ENCODE measurements at regions not wholly inside any gene's neighbourhood (a gene's known extent, or its start where the extent isn't known, plus 50 kb on each side); places are given as distances from the start of the nearest gene placed in this dataset.

DNA sequence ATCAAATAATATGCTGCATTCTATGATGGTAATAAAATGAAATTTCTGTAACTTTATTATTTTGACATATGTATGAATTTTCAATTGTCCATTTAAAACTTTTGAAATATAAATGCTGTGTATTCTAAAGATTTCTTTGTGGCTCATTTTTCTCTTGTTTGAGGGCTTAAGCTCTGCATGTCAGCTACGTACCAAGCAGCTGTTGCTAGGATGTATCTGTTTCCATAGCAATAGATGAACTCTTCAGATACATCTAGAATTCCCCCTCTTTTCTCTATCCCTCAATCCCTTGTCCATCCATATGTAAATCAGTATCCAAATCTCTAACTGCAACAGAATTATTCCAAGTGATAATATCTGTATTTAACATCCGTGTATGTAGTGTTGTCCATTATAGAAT is 76.5 kb upstream of the OPRM1 start:
- in situ Hi-C loops (cut with HindIII; ENCODE audit: low pct_ligation_motif_present, low sequenced_read_pairs) = no loop called here
- Histone ChIP-seq H3K4me3 (ENCODE audit: low read depth, low read length) (no peak overlapping the region), H3K27ac (no peak overlapping the region), H3K36me3 (replicated peaks) (no peaks in the 10 kb centered on the region), H3K27me3 (replicated peaks) (peaks cover 7% of the 10 kb centered on the region)
- DNase-seq = no peak
- no peak for TF ChIP-seq CTCF (IDR thresholded peaks at IDR 0.05; ENCODE audit: low read depth, low read length, missing control alignments)

DNA sequence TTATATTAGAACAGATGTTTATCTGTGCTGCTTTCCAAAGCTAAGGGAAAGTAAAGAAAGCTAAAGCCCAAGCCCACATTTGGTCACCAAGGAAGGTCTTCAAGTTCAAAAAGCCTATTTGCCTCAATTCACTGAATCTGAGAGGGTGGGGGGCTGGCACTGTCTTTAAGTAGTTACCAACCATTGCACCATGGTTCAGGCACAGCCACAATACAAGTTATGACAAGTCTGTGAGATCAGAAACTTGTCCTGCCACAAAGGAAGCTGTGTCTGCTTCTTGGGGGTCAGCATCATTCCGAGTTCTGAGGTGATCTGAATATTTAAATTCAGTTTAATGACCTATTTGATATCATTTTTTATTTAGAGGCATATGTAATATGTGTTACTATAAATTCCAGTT is 78.3 kb upstream of the OPRM1 start:
- TF ChIP-seq CTCF (IDR thresholded peaks at IDR 0.05; ENCODE audit: low read depth, low read length, missing control alignments) = no peak
- no peak overlapping the region for H3K27ac ChIP-seq
- peaks cover 3% of the 10 kb centered on the region for H3K27me3 ChIP-seq (replicated peaks)
- no peaks in the 10 kb centered on the region for H3K36me3 ChIP-seq (replicated peaks)
- no peak overlapping the region for H3K4me3 ChIP-seq (ENCODE audit: low read depth, low read length)
- DNase-seq = no peak
- in situ Hi-C loops (cut with HindIII; ENCODE audit: low pct_ligation_motif_present, low sequenced_read_pairs) = no loop called here

GRCh38 chr6:153960281-153960680 is 78.8 kb upstream of the OPRM1 start:
- Histone ChIP-seq H3K36me3 (replicated peaks) (no peaks in the 10 kb centered on the region), H3K27me3 (replicated peaks) (peaks cover 3% of the 10 kb centered on the region), H3K27ac (no peak overlapping the region), H3K4me3 (ENCODE audit: low read depth, low read length) (no peak overlapping the region)
- no peak for TF ChIP-seq CTCF (IDR thresholded peaks at IDR 0.05; ENCODE audit: low read depth, low read length, missing control alignments)
- in situ Hi-C loops (cut with HindIII; ENCODE audit: low pct_ligation_motif_present, low sequenced_read_pairs) = no loop called here
- DNase-seq = no peak

GRCh38 chr6:153959276-153959675 is 79.8 kb upstream of the OPRM1 start:
- in situ Hi-C loops (cut with HindIII; ENCODE audit: low pct_ligation_motif_present, low sequenced_read_pairs) = no loop called here
- Histone ChIP-seq H3K36me3 (replicated peaks) (no peaks in the 10 kb centered on the region), H3K4me3 (ENCODE audit: low read depth, low read length) (no peak overlapping the region), H3K27me3 (replicated peaks) (peaks cover 3% of the 10 kb centered on the region), H3K27ac (no peak overlapping the region)
- no peak for DNase-seq
- TF ChIP-seq CTCF (IDR thresholded peaks at IDR 0.05; ENCODE audit: low read depth, low read length, missing control alignments) = no peak

DNA sequence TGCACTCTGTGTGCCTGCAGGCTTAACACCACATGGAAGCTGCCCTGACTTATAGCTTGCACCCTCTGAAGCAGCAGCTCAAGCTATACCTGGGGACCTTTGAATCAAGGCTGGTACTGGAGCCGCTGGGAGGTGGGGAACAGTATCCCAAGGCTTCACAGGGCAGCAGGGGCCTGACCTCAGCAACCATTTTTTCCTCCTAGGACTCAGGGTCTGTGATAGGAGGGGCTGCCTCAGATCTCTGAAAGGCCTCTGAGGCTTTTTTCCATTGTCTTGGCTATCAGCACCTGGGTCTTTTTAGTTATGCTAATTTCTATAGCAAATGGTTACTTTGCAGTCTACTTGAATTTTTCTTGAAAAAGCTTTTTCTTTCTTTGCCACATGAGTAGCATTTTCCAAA is 80.2 kb upstream of the OPRM1 start:
- Histone ChIP-seq H3K36me3 (replicated peaks) (no peaks in the 10 kb centered on the region), H3K27ac (no peak overlapping the region), H3K27me3 (replicated peaks) (peaks cover 3% of the 10 kb centered on the region), H3K4me3 (ENCODE audit: low read depth, low read length) (no peak overlapping the region)
- in situ Hi-C loops (cut with HindIII; ENCODE audit: low pct_ligation_motif_present, low sequenced_read_pairs) = no loop called here
- TF ChIP-seq CTCF (IDR thresholded peaks at IDR 0.05; ENCODE audit: low read depth, low read length, missing control alignments) = no peak
- DNase-seq = no peak

DNA sequence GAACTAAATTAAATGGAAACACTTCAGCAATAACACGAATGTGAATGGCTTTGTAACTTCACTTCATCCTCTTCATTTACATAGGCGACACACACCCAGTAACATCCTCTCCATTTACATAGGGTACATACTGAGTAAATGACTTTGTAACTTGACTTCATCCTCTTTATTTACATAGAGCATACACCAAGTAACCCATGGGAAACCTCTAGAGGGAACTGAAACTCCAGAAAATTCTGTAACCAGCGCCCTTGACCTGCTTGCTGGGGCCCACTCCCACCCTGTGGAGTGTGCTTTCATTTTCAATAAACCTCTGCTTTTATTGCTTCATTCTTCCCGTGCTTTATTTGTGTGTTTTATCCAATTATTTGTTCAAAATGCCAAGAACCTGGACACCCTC is 81.6 kb upstream of the OPRM1 start:
- H3K4me3 ChIP-seq (ENCODE audit: low read depth, low read length) = no peak overlapping the region
- in situ Hi-C loops (cut with HindIII; ENCODE audit: low pct_ligation_motif_present, low sequenced_read_pairs) = no loop called here

More for the DNA sequence above, 81.6 kb upstream of the OPRM1 start:
- Histone ChIP-seq H3K27me3 (replicated peaks) (no peaks in the 10 kb centered on the region), H3K36me3 (replicated peaks) (no peaks in the 10 kb centered on the region), H3K27ac (no peak overlapping the region)
- no peak for TF ChIP-seq CTCF (IDR thresholded peaks at IDR 0.05; ENCODE audit: low read depth, low read length, missing control alignments)
- DNase-seq = no peak
